ENCODE measurements at regions not wholly inside any gene's neighbourhood (a gene's known extent, or its start where the extent isn't known, plus 50 kb on each side); places are given as distances from the start of the nearest gene placed in this dataset.

DNA sequence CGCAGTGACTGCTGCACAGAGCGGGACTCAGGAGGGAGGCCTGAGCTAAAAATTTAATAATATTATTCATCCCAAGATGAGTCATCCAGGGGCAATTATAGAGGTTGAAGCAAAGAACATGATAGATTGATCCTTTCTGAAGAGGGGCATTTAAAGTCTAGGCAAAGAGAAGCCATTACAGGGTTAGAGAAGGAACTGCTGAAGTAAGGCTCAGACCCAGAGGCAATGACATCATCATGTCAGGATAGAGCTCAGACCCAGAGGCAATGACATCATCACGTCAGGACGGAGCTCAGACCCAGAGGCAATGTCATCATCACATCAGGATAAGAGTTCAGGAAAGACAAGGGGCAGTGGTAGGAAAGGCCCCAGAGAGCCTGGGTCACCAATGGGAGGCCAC lies 184.0 kb downstream of the TMEM18 start:
- TF ChIP-seq, protein P1, sequence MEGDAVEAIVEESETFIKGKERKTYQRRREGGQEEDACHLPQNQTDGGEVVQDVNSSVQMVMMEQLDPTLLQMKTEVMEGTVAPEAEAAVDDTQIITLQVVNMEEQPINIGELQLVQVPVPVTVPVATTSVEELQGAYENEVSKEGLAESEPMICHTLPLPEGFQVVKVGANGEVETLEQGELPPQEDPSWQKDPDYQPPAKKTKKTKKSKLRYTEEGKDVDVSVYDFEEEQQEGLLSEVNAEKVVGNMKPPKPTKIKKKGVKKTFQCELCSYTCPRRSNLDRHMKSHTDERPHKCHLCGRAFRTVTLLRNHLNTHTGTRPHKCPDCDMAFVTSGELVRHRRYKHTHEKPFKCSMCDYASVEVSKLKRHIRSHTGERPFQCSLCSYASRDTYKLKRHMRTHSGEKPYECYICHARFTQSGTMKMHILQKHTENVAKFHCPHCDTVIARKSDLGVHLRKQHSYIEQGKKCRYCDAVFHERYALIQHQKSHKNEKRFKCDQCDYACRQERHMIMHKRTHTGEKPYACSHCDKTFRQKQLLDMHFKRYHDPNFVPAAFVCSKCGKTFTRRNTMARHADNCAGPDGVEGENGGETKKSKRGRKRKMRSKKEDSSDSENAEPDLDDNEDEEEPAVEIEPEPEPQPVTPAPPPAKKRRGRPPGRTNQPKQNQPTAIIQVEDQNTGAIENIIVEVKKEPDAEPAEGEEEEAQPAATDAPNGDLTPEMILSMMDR (IDR thresholded peaks at IDR 0.05), result no peak
- no peak for TF ChIP-seq POLR2A (IDR thresholded peaks at IDR 0.05)

Measured in upper lobe of left lung (tissue), 4 donors.